HG02588 (cell line): ENCODE measurements at regions not wholly inside any gene's neighbourhood (a gene's known extent, or its start where the extent isn't known, plus 50 kb on each side); places are given as distances from the start of the nearest gene placed in this dataset.
"Not testable (repeated sequence)": the region's sequence is repeated elsewhere in the genome, so short reads cannot be mapped to it uniquely, and the experiment has no call there.

Experiments
- ATAC-seq: cut with Tn5 transposase; IDR thresholded peaks from one replicate; pipeline ENCODE4 v1.9.1; 2021; ENCODE audit warnings: mild to moderate bottlenecking, moderate library complexity; ENCODE audit not compliant: unreplicated experiment

- no peak for ATAC-seq
These were observed 801.1 kb upstream of the SLC35B3 start for GRCh38 chr6:9236443-9236842.

DNA sequence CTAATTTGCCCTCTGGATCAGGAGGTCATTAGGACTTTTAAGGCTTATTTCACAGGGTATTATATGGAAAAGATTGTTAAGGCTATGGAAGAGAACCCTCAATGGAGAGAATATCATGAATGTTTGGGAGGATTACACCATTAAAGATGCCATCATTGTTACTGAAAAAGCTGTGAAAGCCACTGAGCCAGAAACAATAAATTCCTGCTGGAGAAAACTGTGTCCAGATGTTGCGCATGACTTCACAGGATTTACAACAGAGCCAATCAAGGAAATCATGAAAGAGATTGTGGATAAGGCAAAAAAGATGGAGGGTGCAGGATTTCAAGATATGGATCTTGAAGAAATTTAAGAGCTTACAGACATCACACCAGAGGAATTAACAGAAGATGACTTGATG lies 798.3 kb upstream of the SLC35B3 start:
- ATAC-seq, result no peak

DNA sequence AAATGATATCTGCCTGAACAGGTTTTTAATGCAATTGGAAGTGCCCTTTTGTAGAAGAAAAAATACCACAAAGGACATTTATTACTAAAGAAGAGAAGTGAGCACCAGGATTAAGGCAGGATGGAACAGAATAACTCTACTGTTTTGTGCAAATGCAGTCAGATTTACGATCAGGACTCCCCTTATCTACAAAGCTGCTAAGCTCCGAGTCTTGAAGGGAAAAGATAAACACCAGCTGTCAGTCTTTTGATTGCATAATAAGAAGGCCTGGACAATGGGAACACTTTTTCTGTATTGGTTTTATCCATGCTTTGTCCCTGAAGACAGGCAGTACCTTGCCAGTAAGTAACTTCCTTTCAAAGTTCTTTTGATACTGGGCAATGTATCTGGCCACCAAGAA lies 797.9 kb upstream of the SLC35B3 start:
- ATAC-seq, result no peak

DNA sequence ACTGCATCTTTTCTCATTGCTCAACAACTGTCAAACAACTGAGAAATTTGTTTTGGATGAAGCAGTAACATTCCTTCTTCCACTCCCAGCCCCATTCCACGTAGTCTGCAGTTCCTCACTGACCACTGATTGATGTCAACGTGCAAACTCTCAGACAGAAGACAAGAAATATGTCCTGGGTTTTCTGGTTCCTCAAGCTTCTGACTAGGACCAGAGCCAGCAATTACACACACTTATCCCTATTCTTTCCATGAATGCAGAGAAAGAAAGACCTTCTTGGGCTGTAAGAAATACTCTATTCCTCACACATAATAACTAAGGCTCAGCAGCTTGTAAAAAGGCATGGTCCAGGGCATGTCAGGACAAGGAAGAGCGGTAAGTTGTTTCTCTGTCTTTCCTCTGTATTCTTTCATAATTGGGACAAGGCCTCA lies 790.1 kb upstream of the SLC35B3 start:
- no peak for ATAC-seq

DNA sequence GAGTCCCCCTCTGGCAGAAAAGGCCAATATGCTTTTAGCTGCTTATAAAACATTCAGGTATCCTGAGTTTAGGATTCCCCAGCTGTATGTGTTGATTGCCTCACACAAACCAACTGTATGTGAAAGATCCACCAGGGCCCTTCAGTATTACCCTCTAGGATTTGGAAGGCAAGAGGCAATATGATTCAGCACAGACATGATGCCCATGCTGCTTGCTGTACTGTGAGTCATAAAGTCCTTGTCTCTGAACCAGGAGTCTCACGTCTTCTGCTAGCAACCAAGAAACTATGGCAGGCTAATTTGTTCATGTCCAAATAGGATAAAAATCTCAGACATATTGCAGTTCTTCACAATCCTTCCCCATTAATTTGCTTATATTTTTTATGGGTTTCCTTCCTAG lies 789.2 kb upstream of the SLC35B3 start:
- ATAC-seq, result no peak

DNA sequence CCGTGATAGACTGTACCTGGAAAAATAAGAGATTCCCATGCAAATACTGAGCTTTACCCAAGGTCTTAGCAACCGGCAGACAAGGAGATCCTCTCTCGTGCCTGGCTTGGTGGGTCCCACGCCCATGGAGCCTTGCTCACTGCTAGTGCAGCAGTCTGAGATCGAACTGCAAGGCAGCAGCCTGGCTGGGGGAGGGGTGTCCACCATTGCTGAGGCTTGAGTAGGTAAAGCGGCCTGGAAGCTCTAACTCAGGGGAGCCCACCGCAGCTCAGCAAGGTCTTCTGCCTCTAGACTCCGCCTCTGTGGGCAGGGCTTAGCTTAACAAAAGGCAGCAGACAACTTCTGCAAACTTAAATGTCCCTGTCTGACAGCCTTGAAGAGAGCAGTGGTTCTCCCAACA lies 778.4 kb upstream of the SLC35B3 start:
- ATAC-seq, result not testable (repeated sequence)

GRCh38 chr6:9208966-9209365 lies 773.6 kb upstream of the SLC35B3 start:
- no peak for ATAC-seq

GRCh38 chr6:9205645-9206044 lies 770.3 kb upstream of the SLC35B3 start:
- no peak for ATAC-seq

DNA sequence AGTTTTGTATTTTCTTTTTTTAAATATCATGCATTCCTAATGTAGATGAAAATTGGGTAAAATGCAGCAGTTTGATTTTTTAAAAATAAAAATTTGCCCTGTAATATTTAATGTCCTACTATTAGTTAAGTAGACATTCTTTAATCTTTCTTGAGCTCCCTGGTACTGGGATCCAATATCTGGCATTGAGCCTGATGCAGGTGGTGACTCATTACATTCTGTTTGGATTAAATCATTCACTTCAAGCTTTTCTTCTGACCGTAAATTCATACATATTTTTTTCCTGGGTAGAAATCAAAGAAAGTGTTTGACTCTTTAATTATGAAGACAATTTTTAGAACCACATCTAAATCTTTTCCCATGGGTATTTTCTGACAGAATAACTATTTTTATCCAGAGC lies 768.8 kb upstream of the SLC35B3 start:
- ATAC-seq, result no peak

- no peak for ATAC-seq
These were observed 765.4 kb upstream of the SLC35B3 start for GRCh38 chr6:9200712-9201111.

DNA sequence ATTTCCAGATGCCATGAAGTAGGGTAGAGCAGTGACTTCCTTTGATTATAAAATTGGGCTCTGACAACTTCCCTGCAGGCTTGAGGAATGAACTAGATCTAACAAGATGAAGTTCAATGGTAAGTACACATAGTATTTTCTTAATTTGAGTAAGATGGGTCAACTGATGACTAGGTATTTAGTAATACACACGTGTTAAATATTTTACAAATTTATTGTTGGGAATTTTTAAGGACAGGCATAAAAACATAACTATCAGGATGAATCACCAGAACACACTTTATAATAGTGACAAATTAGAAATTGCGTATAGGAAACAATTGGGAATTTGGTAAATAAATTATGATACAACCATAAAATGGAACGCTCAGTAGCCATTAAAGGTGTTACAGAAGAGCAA lies 762.4 kb upstream of the SLC35B3 start:
- ATAC-seq, result no peak

GRCh38 chr6:9195322-9195721 lies 760.0 kb upstream of the SLC35B3 start:
- ATAC-seq, result no peak

DNA sequence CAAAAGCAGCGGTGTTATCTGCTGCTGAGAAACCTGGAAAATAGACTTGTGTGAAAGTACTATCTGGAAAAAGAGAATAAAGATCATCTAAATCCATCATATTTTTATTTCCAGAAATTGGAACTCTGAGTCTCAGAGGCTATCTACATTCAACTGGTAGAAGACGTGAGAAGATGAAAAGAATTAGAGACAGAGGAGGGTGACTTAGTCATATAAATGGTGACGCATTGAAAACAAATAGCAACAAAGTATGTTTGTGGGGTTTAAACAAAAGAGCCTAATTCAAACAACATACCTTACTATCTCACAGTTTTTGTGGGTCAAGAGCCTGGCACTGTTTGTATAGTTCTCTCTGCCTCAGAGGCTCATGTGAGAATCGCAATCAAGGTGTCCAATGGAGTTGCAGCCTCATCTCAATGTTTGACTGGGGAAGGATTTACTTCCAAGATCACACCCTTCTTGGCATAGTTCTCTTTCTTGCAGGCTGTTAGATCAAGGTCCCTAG lies 757.1 kb upstream of the SLC35B3 start:
- no peak for ATAC-seq

GRCh38 chr6:9186148-9186547 lies 750.8 kb upstream of the SLC35B3 start:
- ATAC-seq, result no peak

DNA sequence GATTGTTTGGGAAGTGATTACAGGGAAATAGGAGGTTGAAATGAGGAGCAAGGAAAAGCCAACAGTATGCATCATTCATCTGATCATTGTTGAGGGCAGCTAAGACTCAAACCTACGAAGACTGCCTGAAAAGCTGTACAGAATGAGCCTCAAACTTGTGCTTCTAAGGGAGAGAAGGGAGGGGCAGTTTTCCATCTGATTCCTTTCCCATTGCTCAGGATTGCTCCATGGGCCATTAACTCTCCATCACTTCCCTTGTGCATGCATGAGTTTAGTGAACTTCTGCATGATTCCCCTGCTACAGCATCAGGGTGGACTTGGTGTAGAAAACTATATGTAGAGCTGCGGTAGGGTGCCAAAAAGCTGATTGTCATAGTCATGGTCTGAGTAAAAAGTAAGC lies 742.7 kb upstream of the SLC35B3 start:
- ATAC-seq, result no peak

DNA sequence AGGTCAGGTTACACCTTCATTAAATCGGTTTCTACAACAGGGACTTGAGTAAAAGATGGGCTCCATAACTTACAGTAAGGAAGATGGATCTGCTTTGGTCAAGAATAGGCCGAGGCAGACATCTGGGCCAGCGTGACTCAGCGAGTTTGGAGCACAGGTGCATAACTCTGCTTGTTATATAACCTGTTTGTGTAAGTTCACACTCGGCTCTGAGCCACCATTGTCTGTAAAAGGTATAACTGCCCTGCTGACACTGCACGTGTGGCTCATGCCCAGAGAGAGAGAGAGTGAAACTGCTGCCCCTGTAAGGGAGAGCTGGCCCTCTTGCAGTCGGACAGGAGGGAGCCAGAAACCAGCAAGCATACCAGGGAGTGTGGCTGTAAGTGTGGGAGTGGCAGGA lies 737.9 kb upstream of the SLC35B3 start:
- ATAC-seq, result no peak

DNA sequence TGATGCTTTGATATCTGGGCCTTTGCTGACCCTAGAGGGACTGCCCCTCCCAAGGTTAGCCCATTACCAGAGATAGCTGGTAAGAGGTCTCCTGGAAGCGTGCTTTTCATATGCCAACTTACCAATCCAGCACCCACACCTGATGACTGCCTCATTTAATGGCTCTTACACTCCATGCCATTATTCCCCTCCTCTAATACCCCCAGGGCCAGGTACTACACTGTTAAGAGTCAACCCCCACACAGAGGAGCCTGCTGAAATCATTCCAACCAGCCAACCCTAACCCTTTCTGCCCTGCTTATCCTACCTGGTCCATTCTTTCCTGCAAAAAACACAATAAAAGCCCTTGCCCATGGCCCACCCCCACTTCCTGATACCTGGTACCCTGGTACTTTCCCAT lies 736.8 kb upstream of the SLC35B3 start:
- no peak for ATAC-seq

DNA sequence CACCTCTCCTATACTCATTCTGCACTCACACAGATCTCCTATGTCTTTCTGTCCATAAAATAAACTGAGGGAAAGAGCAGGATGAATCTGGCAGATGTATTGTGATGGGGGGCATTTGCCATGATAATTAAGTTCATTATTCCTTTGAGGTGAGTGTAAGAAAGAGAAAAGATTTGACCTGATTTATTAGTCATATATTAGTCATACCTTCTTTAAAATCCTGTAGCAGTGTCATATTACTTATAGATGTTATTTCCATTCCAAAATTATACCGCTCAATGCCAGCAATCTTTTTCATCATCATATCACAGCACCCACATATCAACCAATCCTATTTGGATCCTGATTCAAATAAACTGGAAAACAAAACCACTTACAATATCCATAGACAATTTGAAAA lies 733.3 kb upstream of the SLC35B3 start:
- ATAC-seq, result no peak

- ATAC-seq, result no peak
These were observed 726.4 kb upstream of the SLC35B3 start for GRCh38 chr6:9161731-9162130.

DNA sequence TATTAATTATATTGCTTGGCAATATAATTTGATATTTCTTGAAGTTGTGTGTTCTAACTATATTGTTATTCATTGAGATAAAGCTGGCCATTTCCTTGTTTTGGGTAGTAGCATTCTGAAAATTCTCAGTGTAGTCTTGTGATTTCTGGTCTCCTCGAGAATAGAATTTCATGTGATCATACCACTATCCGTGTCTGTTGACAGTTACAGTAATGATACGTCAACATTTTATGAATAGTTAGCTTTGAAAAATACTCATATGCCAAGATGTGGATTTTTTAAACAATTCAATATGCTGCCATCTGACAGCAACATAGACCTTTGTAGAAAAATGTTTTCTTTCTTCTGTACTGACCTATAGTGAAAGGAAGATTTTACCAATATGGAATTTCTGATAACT lies 723.7 kb upstream of the SLC35B3 start:
- no peak for ATAC-seq

DNA sequence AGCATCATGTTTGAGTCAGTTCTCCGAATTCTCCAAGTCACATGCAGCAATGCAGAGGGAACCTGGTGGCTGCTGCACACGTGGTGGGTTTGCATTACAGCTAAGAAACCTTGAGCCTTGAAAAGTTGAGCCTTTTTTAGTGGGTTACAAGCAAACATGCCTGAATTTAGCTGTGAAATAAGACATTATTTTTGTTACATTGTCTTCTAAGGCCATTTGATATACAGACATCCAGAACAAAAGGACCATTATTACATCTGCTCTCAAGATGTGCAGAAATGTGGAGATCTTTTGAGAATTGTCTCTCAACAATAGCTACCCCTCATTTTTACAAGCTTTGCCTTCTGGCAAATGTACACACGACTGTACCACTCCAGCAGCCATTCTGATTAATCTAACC lies 720.5 kb upstream of the SLC35B3 start:
- ATAC-seq, result no peak

DNA sequence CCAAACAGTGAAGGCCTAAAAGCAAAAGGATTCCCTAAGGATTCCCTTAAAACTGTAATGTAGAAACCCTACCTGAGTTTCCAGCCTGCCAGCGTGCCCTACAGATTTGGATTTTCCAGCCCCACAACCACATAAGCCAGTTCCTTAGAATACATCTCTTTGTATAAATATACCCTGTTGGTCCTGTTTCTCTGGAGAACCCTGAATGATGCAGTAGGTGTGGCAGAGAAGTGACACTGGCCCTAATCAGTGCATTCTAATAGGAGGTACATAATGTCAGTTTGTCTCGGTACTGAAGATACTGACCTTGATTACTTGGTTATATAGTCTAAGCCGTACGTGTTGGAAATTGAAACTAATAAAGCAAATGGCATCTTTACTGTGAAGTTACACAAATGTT lies 707.8 kb upstream of the SLC35B3 start:
- ATAC-seq, result no peak

GRCh38 chr6:9140951-9141460 lies 705.7 kb upstream of the SLC35B3 start:
- ATAC-seq, result no peak

DNA sequence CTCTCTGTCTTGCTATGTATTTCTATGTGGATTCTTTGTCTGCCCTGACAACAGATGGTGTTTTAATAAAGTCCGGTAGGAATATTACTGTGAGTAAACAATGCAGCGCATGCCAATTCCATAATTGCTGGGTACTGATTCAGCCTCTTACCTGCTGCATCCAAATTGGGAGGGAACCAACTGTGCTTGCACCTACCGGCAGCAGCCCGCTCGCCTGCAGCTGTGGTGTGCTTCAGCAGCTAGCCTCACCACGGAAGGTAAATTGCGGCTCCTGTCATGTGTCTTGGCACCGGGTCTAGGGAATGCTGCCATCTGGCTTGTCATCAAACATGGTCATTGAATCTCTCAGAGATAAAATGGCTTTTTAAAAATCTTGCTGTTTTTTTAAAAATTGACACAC lies 704.8 kb upstream of the SLC35B3 start:
- ATAC-seq, result no peak
